IPS DF 19.7 (cell line): ENCODE measurements at regions not wholly inside any gene's neighbourhood (a gene's known extent, or its start where the extent isn't known, plus 50 kb on each side); places are given as distances from the start of the nearest gene placed in this dataset.
"Not testable (repeated sequence)": the region's sequence is repeated elsewhere in the genome, so short reads cannot be mapped to it uniquely, and the experiment has no call there.

Experiments used
- DNase-seq: peaks from one replicate; pipeline ENCODE4 v3.0.0-alpha.2; 2013; ENCODE audit warnings: low read depth, low spot score

GRCh38 chr14:30069536-30069935 lies 141.9 kb upstream of the PRKD1 start:
- no peak for DNase-seq

- not testable (repeated sequence) for DNase-seq
Observed at GRCh38 chr14:30072454-30072853, 144.8 kb upstream of the PRKD1 start.

- DNase-seq, result no peak
Observed at GRCh38 chr14:30077946-30078345, 150.3 kb upstream of the PRKD1 start.

- DNase-seq, result no peak
Observed at GRCh38 chr14:30078811-30079402, 151.3 kb upstream of the PRKD1 start.

GRCh38 chr14:30082486-30082885 lies 154.8 kb upstream of the PRKD1 start:
- no peak for DNase-seq

- DNase-seq, result no peak
Observed at GRCh38 chr14:30084811-30085210, 157.2 kb upstream of the PRKD1 start.

GRCh38 chr14:30085943-30086342 lies 158.3 kb upstream of the PRKD1 start:
- no peak for DNase-seq

- DNase-seq, result no peak
Observed at GRCh38 chr14:30088620-30089019, 161.0 kb upstream of the PRKD1 start.

- DNase-seq, result no peak
Observed at GRCh38 chr14:30108975-30109700, 181.5 kb upstream of the PRKD1 start.

GRCh38 chr14:30114051-30114450 lies 186.4 kb upstream of the PRKD1 start:
- no peak for DNase-seq

GRCh38 chr14:30115756-30116155 lies 188.1 kb upstream of the PRKD1 start:
- DNase-seq, result no peak

GRCh38 chr14:30118992-30119640 lies 191.5 kb upstream of the PRKD1 start:
- no peak for DNase-seq

- no peak for DNase-seq
Observed at GRCh38 chr14:30125322-30125979, 197.8 kb upstream of the PRKD1 start.

- DNase-seq, result no peak
Observed at GRCh38 chr14:30129807-30130206, 202.2 kb upstream of the PRKD1 start.

- no peak for DNase-seq
Observed at GRCh38 chr14:30131581-30132097, 204.0 kb upstream of the PRKD1 start.

GRCh38 chr14:30132196-30132595 lies 204.5 kb upstream of the PRKD1 start:
- DNase-seq, result no peak

GRCh38 chr14:30134936-30135335 lies 207.3 kb upstream of the PRKD1 start:
- no peak for DNase-seq

GRCh38 chr14:30138567-30138966 lies 210.9 kb upstream of the PRKD1 start:
- no peak for DNase-seq

GRCh38 chr14:30142216-30142615 lies 214.6 kb upstream of the PRKD1 start:
- no peak for DNase-seq

- no peak for DNase-seq
Observed at GRCh38 chr14:30143627-30144026, 216.0 kb upstream of the PRKD1 start.

- DNase-seq, result no peak
Observed at GRCh38 chr14:30153717-30154116, 226.1 kb upstream of the PRKD1 start.

GRCh38 chr14:30156571-30156970 lies 228.9 kb upstream of the PRKD1 start:
- DNase-seq, result no peak
